Aorta (tissue), 5 donors: ENCODE measurements at regions not wholly inside any gene's neighbourhood (a gene's known extent, or its start where the extent isn't known, plus 50 kb on each side); places are given as distances from the start of the nearest gene placed in this dataset.

Experiments
- ATAC-seq: fragments of 200-7000 bp; cut with Tn5 transposase; one replicate; pipeline ENCODE4 v1.9.1; 2022; ENCODE audit warnings: moderate library complexity; ENCODE audit not compliant: low FRiP score
- DNase-seq, 2 donors: peaks; one replicate each; pipeline ENCODE4 v3.0.0-alpha.2; 2020
- H3K27ac ChIP-seq, 2 donors: one replicate each; pipeline ENCODE4 v1.5.1; 2013; ENCODE audit warnings: low read length in 2 of 2, mild to moderate bottlenecking in 2 of 2, moderate library complexity in 2 of 2, control low read depth in 1 of 2, inconsistent platforms in 1 of 2, low read depth in 1 of 2
- H3K27me3 ChIP-seq, 2 donors: one replicate each; pipeline ENCODE4 v1.6.1; 2013; ENCODE audit warnings: control low read depth in 1 of 2, low read length in 1 of 2, mild to moderate bottlenecking in 1 of 2, moderate library complexity in 1 of 2; ENCODE audit not compliant: insufficient read depth in 2 of 2, control insufficient read depth in 1 of 2
- H3K36me3 ChIP-seq, 2 donors: one replicate each; pipeline ENCODE4 v1.6.1; 2013; ENCODE audit warnings: control low read depth in 1 of 2, low read length in 1 of 2, mild to moderate bottlenecking in 1 of 2; ENCODE audit not compliant: insufficient read depth in 2 of 2, control insufficient read depth in 1 of 2
- H3K4me1 ChIP-seq, 2 donors: one replicate each; pipeline ENCODE4 v1.6.1; 2013; ENCODE audit warnings: low read length in 2 of 2, control low read depth in 1 of 2, mild to moderate bottlenecking in 1 of 2, moderate library complexity in 1 of 2; ENCODE audit not compliant: insufficient read depth in 2 of 2, control insufficient read depth in 1 of 2
- H3K4me3 ChIP-seq, 2 donors: one replicate each; pipeline ENCODE4 v1.5.1; 2013; ENCODE audit warnings: low read length in 2 of 2, control low read depth in 1 of 2, mild to moderate bottlenecking in 1 of 2
- H3K9me3 ChIP-seq: one replicate; pipeline ENCODE4 v1.6.1; 2013; ENCODE audit warnings: mild to moderate bottlenecking, low read length; ENCODE audit not compliant: control insufficient read depth
- WGBS, 2 donors: extraction: QIAGEN DNeasy Blood & Tissue Kit; methylation state at CpG; one replicate each; pipeline ENCODE4 v1.1.7; 2013; 5-methylcytosine and 5-hydroxymethylcytosine counted together
- intact Hi-C, 2 donors: fragments of 100-400 bp; cut with DNase I; formaldehyde crosslinking; loops; one replicate each; pipeline versions ENCODE4 v1.14.2 to v1.15.0; 2022
- donor health status: healthy with polysubstance abuse.
- donor health status: Bipolar disorder and iron deficiency.
- donor health status: DM: no; HTN: no; CAD: no.
- donor health status: DM: no; HTN: no; CAD: no.
- donor health status: DM: yes; HTN: yes; CAD: no.

- WGBS, 2 donors: 94 to 95% methylated on average over 10 of the region's 10 CpGs
- no peaks in the 10 kb centered on the region for H3K9me3 ChIP-seq
- no peaks in the 10 kb centered on the region for H3K4me1 ChIP-seq
- no peak overlapping the region for H3K27ac ChIP-seq
- H3K27me3 ChIP-seq: no peaks in the 10 kb centered on the region
- ATAC-seq: no peak
- H3K36me3 ChIP-seq: no peaks in the 10 kb centered on the region
- intact Hi-C loops: no loop called here
- no peak overlapping the region for H3K4me3 ChIP-seq
- no peak for DNase-seq
Observed at GRCh38 chr13:21894091-21894490, 223.2 kb downstream of the FGF9 start.

GRCh38 chr13:21894703-21895699, 224.1 kb downstream of the FGF9 start:
- DNase-seq (no peak), ATAC-seq (no peak)
- Histone ChIP-seq H3K36me3 (no peaks in the 10 kb centered on the region), H3K27me3 (no peaks in the 10 kb centered on the region), H3K9me3 (no peaks in the 10 kb centered on the region), H3K4me1 (no peaks in the 10 kb centered on the region), H3K27ac (no peak overlapping the region), H3K4me3 (no peak overlapping the region)
- intact Hi-C loops: no loop called here
- WGBS, 2 donors: 87% methylated on average over 22 of the region's 22 CpGs

DNA sequence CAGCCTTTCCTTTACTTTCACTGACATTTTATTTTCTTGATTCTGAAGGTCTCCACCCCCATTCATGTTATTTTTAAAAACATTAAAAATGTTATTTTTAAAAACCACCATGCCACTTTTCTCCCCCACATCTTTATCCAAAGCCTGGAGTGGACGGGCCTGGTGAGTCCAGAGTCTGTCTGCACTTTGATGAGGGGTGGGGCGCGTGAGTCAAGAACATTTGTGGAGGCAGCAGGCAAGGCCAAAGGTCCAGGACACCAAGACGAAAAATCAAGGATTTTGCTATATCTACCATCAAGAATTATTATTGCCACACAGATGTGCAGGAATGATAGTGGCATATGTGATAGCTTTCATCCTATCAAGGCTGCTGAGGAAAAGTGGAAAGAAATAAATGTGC, 224.9 kb downstream of the FGF9 start:
- Histone ChIP-seq H3K27me3 (no peaks in the 10 kb centered on the region), H3K27ac (no peak overlapping the region), H3K4me1 (no peaks in the 10 kb centered on the region), H3K36me3 (no peaks in the 10 kb centered on the region), H3K4me3 (no peak overlapping the region), H3K9me3 (no peaks in the 10 kb centered on the region)
- intact Hi-C loops: no loop called here
- DNase-seq (no peak), ATAC-seq (no peak)
- 79 to 91% methylated on average over 4 of the region's 4 CpGs for WGBS, 2 donors

- Histone ChIP-seq H3K27me3 (no peaks in the 10 kb centered on the region), H3K9me3 (no peaks in the 10 kb centered on the region), H3K27ac (no peak overlapping the region), H3K36me3 (no peaks in the 10 kb centered on the region), H3K4me3 (no peak overlapping the region), H3K4me1 (no peaks in the 10 kb centered on the region)
- 91 to 92% methylated on average over 6 of the region's 6 CpGs for WGBS, 2 donors
- DNase-seq: no peak
- no peak for ATAC-seq
- intact Hi-C loops: no loop called here
Observed at GRCh38 chr13:21897161-21897560, 226.3 kb downstream of the FGF9 start.

- DNase-seq (no peak), ATAC-seq (no peak)
- Histone ChIP-seq H3K36me3 (no peaks in the 10 kb centered on the region), H3K9me3 (no peaks in the 10 kb centered on the region), H3K27me3 (no peaks in the 10 kb centered on the region), H3K27ac (no peak overlapping the region), H3K4me3 (no peak overlapping the region), H3K4me1 (no peaks in the 10 kb centered on the region)
- 87 to 91% methylated on average over 4 of the region's 4 CpGs for WGBS, 2 donors
- intact Hi-C loops: no loop called here
Observed at GRCh38 chr13:21898459-21898858, 227.6 kb downstream of the FGF9 start.

DNA sequence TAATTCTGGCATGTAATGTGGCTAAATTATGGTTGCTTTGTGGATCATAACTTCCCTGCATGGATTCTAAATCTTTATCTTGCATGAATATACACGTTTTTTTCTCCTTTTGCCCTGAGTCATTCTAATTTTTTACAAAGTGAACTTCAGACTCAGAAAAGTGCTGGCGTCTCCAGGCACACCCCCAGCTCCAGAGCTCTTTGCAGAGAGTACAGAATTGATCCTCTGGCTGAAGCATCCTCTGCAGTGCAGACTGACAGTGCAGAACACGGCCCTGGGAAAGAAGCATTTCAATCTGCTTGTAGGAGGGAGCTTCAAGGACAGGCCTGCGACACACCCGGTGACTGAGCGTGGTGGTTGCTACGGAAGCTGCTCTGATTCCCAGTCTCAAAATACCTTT, 228.1 kb downstream of the FGF9 start:
- H3K4me3 ChIP-seq: no peak overlapping the region
- 87 to 93% methylated on average over 7 of the region's 7 CpGs for WGBS, 2 donors
- intact Hi-C loops: no loop called here

GRCh38 chr13:21901336-21901735, 230.5 kb downstream of the FGF9 start:
- ATAC-seq: no peak
- Histone ChIP-seq H3K4me1 (no peaks in the 10 kb centered on the region), H3K27ac (no peak overlapping the region), H3K9me3 (no peaks in the 10 kb centered on the region), H3K27me3 (no peaks in the 10 kb centered on the region), H3K36me3 (no peaks in the 10 kb centered on the region), H3K4me3 (no peak overlapping the region)
- intact Hi-C loops: no loop called here
- DNase-seq: no peak
- 15 to 17% methylated on average over 2 of the region's 2 CpGs for WGBS, 2 donors

More for the DNA sequence above, 228.1 kb downstream of the FGF9 start:
- no peaks in the 10 kb centered on the region for H3K4me1 ChIP-seq
- H3K9me3 ChIP-seq: no peaks in the 10 kb centered on the region
- DNase-seq (no peak), ATAC-seq (no peak)
- no peaks in the 10 kb centered on the region for H3K36me3 ChIP-seq
- H3K27ac ChIP-seq: no peak overlapping the region
- no peaks in the 10 kb centered on the region for H3K27me3 ChIP-seq

DNA sequence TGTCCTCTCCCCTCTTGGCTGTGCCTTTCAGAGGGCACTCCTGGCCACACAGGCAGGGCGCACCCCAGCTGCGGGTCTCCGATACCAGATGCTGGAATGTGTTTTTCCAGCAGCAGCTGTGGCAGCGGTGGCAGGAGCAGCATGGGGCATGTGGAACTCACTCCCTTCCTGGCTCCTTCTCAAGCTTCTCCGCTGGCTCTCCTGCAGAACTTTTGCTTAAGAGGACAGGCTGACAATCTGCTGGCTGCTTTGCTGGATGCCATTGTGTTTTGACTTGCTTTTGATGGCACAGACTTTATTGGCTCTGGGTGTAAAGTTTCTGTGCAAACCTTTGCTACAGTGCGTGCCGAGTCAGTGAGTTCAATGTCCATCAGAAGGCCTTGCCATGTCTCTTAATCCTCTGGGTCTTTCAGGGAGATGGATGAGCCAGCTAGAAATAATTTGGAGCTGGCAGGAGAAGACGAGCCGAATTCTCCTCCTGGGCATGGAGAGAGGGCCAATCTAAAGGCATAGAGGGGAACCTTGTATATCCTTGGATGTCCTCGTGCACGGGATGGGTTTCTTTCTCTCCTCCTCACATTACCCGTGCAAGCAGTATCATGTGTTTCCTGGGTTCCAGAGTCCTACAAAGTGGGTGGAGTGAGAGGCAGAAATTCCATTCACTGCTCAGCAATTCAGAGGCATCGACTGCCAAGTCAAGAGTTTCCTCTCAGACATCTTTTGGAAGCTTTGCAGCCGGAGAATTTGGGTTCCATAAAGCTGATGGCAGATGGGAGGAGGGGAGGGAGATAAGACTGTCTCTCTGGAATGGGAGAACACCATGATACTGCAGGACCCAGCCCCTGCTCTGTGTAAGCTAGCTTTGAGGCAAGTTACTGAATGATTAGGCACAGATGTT, 231.2 kb downstream of the FGF9 start:
- Histone ChIP-seq H3K4me3 (no peak overlapping the region), H3K9me3 (no peaks in the 10 kb centered on the region), H3K27ac (no peak overlapping the region), H3K27me3 (no peaks in the 10 kb centered on the region), H3K4me1 (no peaks in the 10 kb centered on the region), H3K36me3 (no peaks in the 10 kb centered on the region)
- ATAC-seq (peak; percentile 63), DNase-seq (no peak)
- intact Hi-C loops: no loop called here
- WGBS, 2 donors: 2 to 8% methylated on average over 14 of the region's 14 CpGs
